ENCODE measurements at regions not wholly inside any gene's neighbourhood (a gene's known extent, or its start where the extent isn't known, plus 50 kb on each side); places are given as distances from the start of the nearest gene placed in this dataset.

DNA sequence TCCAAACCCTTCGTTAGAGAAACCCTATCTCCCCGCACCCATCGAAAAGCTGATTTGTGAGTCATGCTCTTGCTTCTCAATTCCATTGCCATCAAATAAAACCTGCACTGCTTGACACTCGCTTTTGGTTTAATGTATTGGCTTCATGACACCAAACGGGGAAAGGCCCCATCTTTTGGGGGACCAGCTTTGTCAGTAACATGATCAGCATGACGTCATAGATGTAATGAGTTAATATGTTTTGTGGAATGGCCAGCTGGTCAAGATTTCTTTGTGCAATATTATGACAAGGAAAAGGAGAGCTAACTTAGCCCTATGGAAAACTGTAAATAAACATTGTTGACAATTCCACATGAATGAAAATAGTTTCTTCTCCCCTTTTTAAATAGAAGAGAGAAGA lies 1260.5 kb upstream of the CELF2 start:
- no peak for TF ChIP-seq CTCF (IDR thresholded peaks at IDR 0.05; ENCODE audit: borderline replicate concordance, insufficient read depth, low read depth, low read length)
- H3K4me3 ChIP-seq (ENCODE audit: low read depth, low read length): no peak overlapping the region

GRCh38 chr10:9759596-9759995 lies 1258.1 kb upstream of the CELF2 start:
- no peak for TF ChIP-seq CTCF (IDR thresholded peaks at IDR 0.05; ENCODE audit: borderline replicate concordance, insufficient read depth, low read depth, low read length)
- H3K4me3 ChIP-seq (ENCODE audit: low read depth, low read length): no peak overlapping the region

GRCh38 chr10:9762966-9763656 lies 1254.6 kb upstream of the CELF2 start:
- no peak for TF ChIP-seq CTCF (IDR thresholded peaks at IDR 0.05; ENCODE audit: borderline replicate concordance, insufficient read depth, low read depth, low read length)
- H3K4me3 ChIP-seq (ENCODE audit: low read depth, low read length): no peak overlapping the region

DNA sequence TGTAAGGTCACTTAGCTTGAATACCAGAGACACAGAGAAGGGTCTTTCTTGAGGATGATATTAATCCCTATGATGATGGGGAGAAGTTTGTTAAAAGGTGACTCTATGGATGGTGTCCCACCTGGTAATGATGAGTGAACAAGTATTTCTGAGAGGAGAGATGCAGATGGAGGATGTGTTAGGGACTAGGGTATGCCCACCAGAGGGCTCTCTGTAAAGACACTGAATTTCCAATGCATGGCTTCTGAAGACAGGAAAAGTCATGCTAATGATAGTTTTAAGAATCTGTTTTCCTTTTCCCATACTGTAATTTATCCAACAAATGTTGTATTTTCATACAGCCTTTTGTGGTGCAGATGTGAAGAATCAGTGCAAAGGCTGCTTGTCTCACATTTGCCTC lies 1250.9 kb upstream of the CELF2 start:
- no peak for TF ChIP-seq CTCF (IDR thresholded peaks at IDR 0.05; ENCODE audit: borderline replicate concordance, insufficient read depth, low read depth, low read length)

GRCh38 chr10:9781666-9782065 lies 1236.0 kb upstream of the CELF2 start:
- H3K4me3 ChIP-seq (ENCODE audit: low read depth, low read length): no peak overlapping the region
- no peak for TF ChIP-seq CTCF (IDR thresholded peaks at IDR 0.05; ENCODE audit: borderline replicate concordance, insufficient read depth, low read depth, low read length)

More for the DNA sequence above, 1250.9 kb upstream of the CELF2 start:
- no peak overlapping the region for H3K4me3 ChIP-seq (ENCODE audit: low read depth, low read length)

DNA sequence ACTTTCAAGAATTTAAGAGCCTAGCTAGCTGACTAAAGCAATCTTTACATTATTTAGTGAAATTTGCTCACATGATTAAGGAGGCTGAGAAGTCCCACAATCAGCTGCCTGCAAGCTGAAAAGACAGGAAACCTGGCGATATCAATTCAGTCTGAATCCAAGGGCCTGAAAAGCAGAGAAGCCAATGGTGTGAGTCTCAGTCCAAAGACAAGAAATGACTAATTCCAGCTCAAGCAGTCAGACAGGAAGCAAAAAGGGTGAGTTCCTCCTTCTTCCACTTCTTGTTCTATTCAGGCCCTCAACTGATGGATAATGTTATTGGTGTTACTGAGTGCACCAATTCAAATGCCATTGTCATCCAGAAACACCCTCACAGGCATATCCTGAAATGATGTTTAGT lies 1231.6 kb upstream of the CELF2 start:
- H3K4me3 ChIP-seq (ENCODE audit: low read depth, low read length): no peak overlapping the region
- no peak for TF ChIP-seq CTCF (IDR thresholded peaks at IDR 0.05; ENCODE audit: borderline replicate concordance, insufficient read depth, low read depth, low read length)

GRCh38 chr10:9786576-9786975 lies 1231.1 kb upstream of the CELF2 start:
- H3K4me3 ChIP-seq (ENCODE audit: low read depth, low read length): no peak overlapping the region
- TF ChIP-seq CTCF (IDR thresholded peaks at IDR 0.05; ENCODE audit: borderline replicate concordance, insufficient read depth, low read depth, low read length): no peak

Data from GM12875 (cell line).